ENCODE measurements at regions not wholly inside any gene's neighbourhood (a gene's known extent, or its start where the extent isn't known, plus 50 kb on each side); places are given as distances from the start of the nearest gene placed in this dataset.

DNA sequence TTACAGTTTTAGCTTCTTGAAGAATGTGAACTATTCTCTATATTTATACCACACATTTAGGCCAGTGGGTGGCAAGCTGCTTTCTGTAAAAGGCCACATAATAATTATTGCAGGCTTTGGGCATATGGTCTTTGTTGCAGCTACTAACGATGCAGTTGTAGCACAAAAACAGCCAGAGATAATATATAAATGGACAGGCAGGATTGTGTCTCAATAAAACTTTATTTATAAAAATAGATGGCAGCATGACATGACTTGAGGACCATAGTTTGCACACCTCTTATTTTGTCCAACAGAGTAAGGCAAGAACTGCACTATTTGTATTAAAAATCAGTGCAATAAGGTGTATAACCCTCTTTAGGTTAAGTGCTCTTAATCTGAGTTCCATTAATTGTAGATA, 415.0 kb downstream of the ANXA1 start:
- no peak for DNase-seq

DNA sequence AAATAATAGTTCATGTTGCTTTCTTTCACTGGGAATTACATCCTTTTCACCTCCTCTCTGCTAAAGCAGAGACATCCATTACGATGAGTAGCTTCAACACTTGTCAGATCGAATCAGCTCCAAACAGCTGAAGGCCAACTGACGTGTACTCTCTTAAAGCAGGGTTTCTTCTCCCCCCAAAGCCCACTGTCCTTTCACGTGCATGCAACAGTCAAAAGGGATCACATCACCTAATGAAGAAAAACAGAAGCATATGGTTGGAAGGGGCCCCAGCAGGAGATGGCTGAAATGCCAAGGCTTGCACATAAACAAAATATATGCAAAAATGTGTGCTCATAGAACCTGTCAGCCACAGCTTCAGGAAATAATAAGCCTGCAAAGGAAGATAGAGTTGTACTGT, 421.6 kb downstream of the ANXA1 start:
- DNase-seq: no peak

GRCh38 chr9:73575101-73576060, 423.7 kb downstream of the ANXA1 start:
- no peak for DNase-seq

DNA sequence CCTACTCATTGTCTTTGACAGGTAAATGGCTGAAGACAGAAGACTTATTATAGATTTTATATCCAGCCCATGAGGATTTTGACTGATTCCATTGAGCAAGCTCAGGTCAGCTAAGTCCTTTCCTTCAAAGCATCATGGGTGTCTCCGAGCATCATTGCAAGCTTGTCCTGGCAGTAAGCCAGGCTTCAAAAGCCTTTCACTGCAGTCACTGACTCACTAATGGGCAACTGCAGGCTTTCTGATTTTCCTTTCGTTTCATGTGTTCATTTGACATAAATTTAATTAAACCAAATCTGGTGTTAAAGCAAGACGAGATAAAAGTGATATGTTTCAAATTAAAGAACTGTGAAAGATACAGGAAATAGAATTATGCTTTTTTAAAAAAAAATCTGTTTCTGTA, 426.2 kb downstream of the ANXA1 start:
- DNase-seq: peak; percentile 3

GRCh38 chr9:73579823-73580222, 428.2 kb downstream of the ANXA1 start:
- no peak for DNase-seq

GRCh38 chr9:73583576-73583975, 431.9 kb downstream of the ANXA1 start:
- DNase-seq: no peak

DNA sequence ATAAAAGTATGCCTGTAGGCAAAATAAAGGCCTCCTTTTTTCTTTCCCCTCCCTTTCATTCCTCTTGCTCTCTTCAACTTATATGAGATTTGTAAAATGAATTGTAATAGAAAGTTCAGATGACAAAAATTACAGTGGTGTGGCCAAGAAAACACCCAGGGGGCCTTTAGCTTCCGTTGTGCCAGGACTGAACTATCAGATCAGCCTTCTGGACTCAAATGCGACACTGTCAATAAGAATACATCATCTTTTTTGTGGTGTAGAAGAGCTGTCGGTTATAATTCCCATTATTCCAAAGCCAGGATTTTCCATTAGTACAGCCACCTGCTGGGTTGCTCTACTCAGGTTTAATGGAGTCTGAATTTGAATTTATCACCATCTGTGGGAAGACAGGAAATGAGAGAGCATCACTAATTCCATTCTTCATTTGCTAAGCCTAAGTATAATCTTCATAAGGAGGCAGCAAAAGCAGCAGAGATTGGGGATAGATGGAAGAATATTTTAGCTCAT, 443.4 kb downstream of the ANXA1 start:
- DNase-seq: no peak

- no peak for DNase-seq
Measured at GRCh38 chr9:73596321-73596720, 444.7 kb downstream of the ANXA1 start.

GRCh38 chr9:73597039-73597438, 445.4 kb downstream of the ANXA1 start:
- DNase-seq: no peak

DNA sequence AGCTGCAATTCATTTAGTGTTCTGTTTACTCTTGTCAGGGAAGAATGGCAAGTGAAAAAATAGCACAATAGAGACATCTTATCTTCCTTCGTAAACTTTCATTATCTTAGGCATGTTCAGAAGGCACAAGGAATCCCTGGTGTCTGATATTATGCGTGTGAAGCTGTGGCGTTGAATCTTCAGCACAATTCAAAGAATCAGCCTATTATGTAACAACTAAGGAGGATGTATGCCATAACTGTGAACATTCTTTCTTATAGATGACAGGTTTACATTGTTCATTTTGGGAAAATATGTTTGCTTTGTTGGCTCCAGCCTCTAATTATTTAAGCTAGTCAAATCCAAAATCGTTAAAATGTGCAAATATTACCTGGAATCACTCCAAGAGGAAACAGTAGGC, 446.1 kb downstream of the ANXA1 start:
- no peak for DNase-seq

DNA sequence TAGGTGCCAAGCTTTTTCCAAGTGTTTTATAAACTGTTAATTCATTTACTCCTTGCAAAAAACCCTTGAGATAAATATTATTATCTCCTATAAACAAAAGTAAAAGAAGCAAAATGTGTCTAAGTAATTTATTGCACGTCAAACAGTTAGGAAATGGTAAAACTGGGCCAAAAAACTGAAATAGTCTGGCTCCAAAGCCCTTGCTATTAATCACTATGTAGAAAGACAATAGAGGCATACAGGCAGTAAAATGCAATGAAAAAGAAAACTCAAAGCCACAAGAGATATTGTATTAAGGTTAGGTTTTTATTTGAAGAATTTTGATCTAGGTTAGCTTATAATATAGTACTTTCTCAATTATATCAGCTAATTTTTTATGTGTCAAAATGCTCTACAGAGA, 457.7 kb downstream of the ANXA1 start:
- no peak for DNase-seq

DNA sequence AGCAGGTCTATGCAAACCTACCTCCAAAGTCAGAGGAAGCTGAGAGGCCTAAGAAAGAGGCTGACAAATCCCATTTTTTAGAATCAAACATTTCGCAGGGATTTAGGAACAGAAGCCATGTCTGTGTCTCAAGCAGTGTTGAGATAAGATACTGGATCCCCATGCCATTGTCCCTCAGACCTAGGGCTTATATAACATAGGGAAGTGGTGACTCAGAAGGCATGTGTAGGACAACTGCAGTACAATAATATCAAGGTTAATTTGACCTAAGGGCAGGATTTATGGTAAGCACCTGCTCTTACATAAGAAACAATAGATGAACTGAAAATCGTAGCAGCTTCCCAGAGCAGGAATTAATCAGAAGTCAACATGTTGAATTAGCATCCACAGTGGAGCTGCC, 459.4 kb downstream of the ANXA1 start:
- DNase-seq: no peak

DNA sequence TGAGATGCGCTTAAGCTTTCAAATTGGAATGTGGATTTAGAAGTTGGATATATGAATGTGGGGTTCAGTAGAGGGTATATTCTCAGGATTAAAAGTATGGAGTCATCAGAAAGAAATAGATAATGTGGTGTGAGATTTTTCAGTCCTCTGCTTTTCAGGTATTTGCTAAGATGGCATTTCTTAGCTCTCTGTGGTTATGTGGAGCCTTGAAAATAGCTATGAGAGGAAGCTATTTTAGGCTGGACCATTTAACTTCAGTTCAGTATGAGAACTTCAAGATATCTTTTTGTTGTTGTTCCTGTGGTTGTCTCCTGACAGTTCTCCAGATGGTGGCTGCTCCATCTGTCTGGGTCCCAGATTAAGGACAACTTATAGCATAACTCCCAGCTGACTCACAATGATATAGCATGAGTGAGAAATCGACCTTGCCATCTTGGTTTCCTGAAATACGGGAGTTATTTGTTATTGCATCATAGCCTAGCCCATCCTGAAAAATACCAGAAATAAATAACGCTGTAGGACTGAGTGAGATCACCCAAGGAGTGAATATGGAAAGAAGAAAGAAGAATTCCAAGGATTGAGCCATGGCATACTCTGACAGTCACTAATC, 461.5 kb downstream of the ANXA1 start:
- peak; percentile 12 for DNase-seq

DNA sequence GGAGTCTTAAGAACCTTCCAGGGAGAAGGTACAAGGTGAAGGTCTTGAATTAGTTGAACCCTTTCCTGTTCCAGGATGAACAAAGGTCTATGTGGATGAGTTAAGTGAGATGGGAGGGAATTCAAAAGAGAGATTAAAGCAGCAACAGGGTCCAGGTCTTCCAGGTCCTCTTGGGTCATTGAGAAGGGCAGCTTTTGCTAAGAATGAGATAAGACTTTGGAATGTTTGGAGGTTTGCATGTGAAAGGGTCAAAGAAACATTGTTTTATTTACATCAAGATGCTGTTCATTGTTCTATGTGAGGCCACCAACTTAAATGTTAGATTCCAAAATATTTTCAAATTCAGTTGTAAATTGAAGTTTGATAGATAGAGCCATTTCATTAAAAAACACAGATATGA, 463.9 kb downstream of the ANXA1 start:
- no peak for DNase-seq

GRCh38 chr9:73617586-73617985, 465.9 kb downstream of the ANXA1 start:
- DNase-seq: no peak

DNA sequence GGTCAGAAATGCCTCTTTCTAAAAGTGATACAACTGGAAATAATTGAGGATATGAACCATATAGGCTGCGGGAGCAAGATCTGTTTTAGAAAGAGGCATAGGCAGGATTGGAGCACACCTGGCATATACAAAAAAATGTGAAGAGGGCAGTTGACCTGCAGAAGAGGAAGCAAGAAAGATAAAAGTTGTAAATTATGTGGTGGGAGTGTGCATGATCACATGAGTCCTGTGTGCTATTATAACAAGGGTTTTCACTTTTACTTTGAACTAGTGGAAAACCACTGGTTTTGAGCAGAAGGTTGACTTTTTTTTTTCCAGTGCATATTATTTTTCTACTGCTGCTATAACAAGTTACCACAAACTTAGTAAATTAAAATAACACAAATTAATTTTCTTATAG, 489.3 kb downstream of the ANXA1 start:
- no peak for DNase-seq

DNA sequence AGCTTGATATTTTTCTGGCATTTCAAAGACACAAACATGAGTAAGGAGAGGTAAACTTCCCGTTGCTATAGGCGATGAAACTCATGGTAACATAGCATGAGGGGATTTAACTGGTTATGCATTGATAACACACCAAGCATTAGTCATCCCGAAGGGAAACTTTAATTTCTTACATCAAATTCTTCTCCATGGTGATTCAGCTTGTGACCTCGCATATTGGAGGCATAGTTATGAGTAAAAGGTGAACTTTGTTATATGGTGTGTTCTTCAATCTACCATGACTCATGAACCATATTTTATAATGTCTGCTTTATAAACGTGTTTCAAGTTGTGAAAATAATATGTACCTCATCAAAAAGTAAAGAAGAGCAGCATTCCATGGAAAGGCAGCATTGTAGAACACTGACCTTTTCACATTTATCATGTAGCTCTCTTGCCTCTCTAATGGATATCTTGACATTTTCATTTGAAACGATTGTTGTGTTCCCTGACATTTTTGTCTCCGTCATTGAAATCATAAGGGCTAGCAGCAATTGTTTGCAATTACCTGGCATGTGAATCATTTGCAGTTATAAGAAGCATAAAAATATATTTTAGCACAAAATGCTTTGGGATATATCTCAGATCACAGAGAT, 491.8 kb downstream of the ANXA1 start:
- peak; percentile 1 for DNase-seq

DNA sequence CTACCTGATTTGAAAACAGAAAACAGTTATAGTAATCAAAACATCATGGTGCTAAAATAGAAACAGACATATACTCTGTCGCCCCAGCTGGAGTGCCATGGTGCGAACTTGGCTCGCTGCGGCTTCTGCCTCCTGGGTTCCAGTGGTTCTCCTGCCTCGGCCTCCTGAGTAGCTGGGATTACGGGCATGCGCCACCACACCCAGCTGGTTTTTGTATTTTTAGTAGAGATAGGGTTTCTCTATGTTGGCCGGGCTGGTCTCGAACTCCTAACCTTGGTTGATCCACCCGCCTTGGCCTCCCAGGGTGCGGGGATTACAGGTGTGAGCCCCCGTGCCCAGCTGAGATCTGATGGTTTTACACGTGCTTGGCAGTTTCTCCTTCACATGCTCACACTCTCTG, 495.9 kb downstream of the ANXA1 start:
- DNase-seq: no peak

- no peak for DNase-seq
Measured at GRCh38 chr9:73649552-73649951, 497.9 kb downstream of the ANXA1 start.

DNA sequence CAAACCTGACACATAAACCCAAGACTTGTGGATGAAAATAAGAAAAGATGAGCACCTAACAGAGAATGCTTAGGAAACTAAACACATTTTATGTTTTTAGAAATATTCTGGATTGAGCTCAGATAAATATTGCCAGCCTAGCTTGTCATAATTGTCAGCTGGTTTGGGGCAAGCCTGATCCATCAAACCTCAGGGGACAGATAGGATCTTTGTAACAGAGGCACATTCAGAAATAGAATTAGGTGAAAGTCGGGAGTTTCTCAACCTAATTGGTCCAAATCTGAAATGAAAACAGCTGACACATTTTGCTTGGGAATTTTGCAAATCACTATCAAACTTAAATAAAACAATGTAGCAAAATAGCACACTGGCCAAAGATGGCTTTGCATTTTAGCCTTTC, 503.7 kb downstream of the ANXA1 start:
- no peak for DNase-seq

DNA sequence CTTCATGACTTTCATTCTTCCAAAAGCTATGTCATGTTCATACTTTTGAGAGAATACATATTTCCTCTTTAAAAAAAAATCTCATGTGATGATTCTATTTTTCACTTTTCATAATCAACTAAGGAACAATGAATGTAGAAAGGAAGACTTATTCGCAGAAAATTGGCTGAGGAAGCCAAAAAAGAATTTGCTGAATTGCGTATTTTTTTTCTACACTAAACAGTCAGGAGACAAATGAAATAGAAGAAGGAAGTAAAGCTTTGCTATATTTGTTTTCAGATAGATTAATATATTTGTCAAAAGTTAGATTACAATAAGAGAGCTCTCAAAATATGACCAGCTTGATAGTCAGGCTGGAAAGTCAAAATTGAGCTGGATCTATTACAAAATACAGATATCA, 504.2 kb downstream of the ANXA1 start:
- DNase-seq: no peak

GRCh38 chr9:73665253-73665652, 513.6 kb downstream of the ANXA1 start:
- no peak for DNase-seq

- peak; percentile 4 for DNase-seq
Measured at GRCh38 chr9:73667749-73668148, 516.1 kb downstream of the ANXA1 start.

DNA sequence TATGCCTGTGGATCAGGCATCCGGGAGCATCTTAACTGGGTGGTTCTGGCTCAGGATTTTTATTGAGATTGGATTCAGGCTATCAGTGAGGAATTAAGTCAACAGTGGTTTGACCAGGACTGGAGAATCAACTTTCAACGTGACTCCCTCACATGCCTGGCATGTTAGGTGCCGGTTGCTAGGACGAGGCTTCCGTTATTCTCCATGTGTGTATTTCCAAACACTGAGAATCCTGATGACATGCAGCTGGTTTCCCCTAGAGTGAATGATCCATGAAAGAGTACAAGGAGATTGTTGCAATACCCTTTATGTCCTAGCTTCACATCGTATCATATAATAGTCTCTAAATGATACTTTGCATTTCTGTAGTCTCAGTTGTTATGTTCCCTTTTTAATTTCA, 529.2 kb downstream of the ANXA1 start:
- DNase-seq: no peak

Measured in EL (cell line).